ENCODE measurements at regions not wholly inside any gene's neighbourhood (a gene's known extent, or its start where the extent isn't known, plus 50 kb on each side); places are given as distances from the start of the nearest gene placed in this dataset.

DNA sequence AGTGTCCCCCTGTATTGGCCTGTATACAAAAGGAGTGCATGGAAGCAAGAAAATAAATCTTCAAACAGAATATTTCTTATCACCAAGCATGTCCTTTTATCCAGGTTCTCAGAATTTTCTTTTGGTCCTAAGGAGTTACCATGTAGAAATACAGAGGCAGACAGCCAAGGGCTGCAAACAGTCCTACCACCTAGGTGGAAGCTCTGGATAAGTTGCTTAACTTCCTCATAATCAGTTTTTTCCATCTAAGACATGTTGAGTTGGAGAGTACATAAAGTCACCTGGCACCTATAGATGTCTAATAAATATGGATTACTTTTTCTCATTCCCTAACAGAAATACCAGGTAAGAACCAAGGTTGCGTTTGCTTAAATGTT, 57.0 kb upstream of the BLID start:
- Histone ChIP-seq H2AFZ (ENCODE audit: low read length) (no peak overlapping the region), H3K36me3 (ENCODE audit: insufficient read depth, low read length) (no peaks in the 10 kb centered on the region), H3K79me2 (ENCODE audit: insufficient read depth, low read length) (no peaks in the 10 kb centered on the region), H3K9me3 (ENCODE audit: insufficient read depth, low read depth, low read length) (no peaks in the 10 kb centered on the region), H3K27me3 (ENCODE audit: insufficient read depth, low read length, poor library complexity, severe bottlenecking) (no peaks in the 10 kb centered on the region), H3K9me2 (replicated peaks; ENCODE audit: low read depth, low read length) (no peaks in the 10 kb centered on the region), H3F3A (ENCODE audit: low read depth) (no peaks in the 10 kb centered on the region), H3K4me3 (ENCODE audit: low read length, poor library complexity, severe bottlenecking) (no peak overlapping the region), H3K4me1 (ENCODE audit: insufficient read depth, low read length, poor library complexity, severe bottlenecking) (no peaks in the 10 kb centered on the region), H3K9ac (ENCODE audit: low read depth, low read length, poor library complexity, severe bottlenecking) (no peak overlapping the region), H4K20me1 (ENCODE audit: insufficient read depth, low read length, poor library complexity, severe bottlenecking) (no peaks in the 10 kb centered on the region), H3K4me2 (ENCODE audit: low read depth, low read length, poor library complexity, severe bottlenecking) (no peak overlapping the region)
- TF ChIP-seq EZH2phosphoT487 (IDR thresholded peaks at IDR 0.05; ENCODE audit: borderline replicate concordance), result no peak
- TF ChIP-seq, protein P1, sequence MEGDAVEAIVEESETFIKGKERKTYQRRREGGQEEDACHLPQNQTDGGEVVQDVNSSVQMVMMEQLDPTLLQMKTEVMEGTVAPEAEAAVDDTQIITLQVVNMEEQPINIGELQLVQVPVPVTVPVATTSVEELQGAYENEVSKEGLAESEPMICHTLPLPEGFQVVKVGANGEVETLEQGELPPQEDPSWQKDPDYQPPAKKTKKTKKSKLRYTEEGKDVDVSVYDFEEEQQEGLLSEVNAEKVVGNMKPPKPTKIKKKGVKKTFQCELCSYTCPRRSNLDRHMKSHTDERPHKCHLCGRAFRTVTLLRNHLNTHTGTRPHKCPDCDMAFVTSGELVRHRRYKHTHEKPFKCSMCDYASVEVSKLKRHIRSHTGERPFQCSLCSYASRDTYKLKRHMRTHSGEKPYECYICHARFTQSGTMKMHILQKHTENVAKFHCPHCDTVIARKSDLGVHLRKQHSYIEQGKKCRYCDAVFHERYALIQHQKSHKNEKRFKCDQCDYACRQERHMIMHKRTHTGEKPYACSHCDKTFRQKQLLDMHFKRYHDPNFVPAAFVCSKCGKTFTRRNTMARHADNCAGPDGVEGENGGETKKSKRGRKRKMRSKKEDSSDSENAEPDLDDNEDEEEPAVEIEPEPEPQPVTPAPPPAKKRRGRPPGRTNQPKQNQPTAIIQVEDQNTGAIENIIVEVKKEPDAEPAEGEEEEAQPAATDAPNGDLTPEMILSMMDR (conservative IDR thresholded peaks at IDR 0.05; ENCODE audit: low read length), result no peak

DNA sequence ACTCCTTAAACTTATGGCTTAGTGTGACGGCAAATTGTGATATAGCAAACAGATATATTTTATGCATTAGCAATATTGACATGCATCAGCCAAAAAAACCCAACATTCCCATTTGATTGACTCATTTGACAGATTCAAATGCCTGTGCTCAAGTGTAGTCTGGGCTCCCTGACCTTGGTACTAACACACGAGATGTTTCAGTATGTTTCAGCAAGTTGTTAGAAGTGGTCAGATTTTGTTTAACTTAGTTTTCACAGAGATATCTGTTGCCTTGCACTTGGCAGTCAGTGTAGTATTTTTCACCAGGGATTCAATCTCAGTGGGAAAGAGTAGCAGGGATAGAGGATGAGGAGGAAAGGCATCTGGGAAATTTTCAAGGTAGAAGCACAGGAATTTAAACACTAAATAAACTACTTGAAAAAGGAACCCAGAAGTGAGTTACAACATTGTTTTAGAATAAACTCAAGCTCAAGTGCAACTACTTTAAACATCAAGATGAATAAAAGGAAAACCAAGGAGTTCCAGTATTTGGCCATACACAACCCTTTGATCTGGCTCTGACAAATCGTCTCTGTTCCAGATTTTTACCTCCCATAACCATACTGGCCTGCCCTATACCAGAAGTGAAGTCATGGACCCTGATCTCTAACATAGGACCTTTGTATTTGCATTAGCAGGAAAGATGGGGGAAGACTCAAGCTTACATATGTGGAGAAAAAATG, 56.5 kb upstream of the BLID start:
- Histone ChIP-seq H4K20me1 (ENCODE audit: insufficient read depth, low read length, poor library complexity, severe bottlenecking) (no peaks in the 10 kb centered on the region), H2AFZ (ENCODE audit: low read length) (no peak overlapping the region), H3K9me3 (ENCODE audit: insufficient read depth, low read depth, low read length) (no peaks in the 10 kb centered on the region), H3K4me3 (ENCODE audit: low read length, poor library complexity, severe bottlenecking) (no peak overlapping the region), H3K79me2 (ENCODE audit: insufficient read depth, low read length) (no peaks in the 10 kb centered on the region), H3K9ac (ENCODE audit: low read depth, low read length, poor library complexity, severe bottlenecking) (no peak overlapping the region), H3K4me2 (ENCODE audit: low read depth, low read length, poor library complexity, severe bottlenecking) (no peak overlapping the region), H3K27me3 (ENCODE audit: insufficient read depth, low read length, poor library complexity, severe bottlenecking) (no peaks in the 10 kb centered on the region), H3F3A (ENCODE audit: low read depth) (no peaks in the 10 kb centered on the region), H3K36me3 (ENCODE audit: insufficient read depth, low read length) (no peaks in the 10 kb centered on the region), H3K9me2 (replicated peaks; ENCODE audit: low read depth, low read length) (no peaks in the 10 kb centered on the region), H3K4me1 (ENCODE audit: insufficient read depth, low read length, poor library complexity, severe bottlenecking) (no peaks in the 10 kb centered on the region)
- TF ChIP-seq, protein P1 (conservative IDR thresholded peaks at IDR 0.05; ENCODE audit: low read length), result no peak
- TF ChIP-seq EZH2phosphoT487 (IDR thresholded peaks at IDR 0.05; ENCODE audit: borderline replicate concordance), result no peak

DNA sequence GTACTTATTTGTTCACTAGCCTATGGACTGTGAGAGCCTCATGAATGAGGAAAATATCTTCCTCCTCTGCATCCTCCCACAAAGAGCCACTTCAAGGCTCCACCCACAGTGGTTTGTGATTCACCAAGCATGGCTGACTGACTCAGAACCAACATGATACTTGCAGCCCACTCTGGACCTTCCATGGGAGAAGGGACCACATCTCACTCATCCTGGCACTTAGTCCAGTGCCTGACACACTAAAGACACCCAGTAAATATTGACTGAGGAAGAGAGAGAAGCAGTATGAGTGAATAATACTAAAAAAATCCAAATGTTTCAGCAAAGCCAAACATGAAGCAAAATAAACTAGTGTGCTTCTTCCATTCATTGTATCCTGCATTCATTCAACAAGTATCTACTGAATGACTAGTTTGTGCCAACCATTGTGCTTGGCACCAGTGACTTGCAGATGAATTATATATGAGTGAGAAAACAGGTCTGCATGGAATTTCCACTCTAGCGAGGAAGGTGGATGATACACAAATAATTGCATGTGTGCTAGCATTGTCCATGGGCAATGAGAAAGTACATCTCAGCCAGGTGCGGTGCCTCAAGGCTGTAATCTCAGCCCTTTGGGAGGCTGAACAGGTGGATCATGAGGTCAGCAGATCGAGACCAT, 54.9 kb upstream of the BLID start:
- Histone ChIP-seq H3K9me2 (replicated peaks; ENCODE audit: low read depth, low read length) (no peaks in the 10 kb centered on the region), H4K20me1 (ENCODE audit: insufficient read depth, low read length, poor library complexity, severe bottlenecking) (no peaks in the 10 kb centered on the region), H3K9me3 (ENCODE audit: insufficient read depth, low read depth, low read length) (no peaks in the 10 kb centered on the region), H2AFZ (ENCODE audit: low read length) (no peak overlapping the region), H3K9ac (ENCODE audit: low read depth, low read length, poor library complexity, severe bottlenecking) (no peak overlapping the region), H3K27me3 (ENCODE audit: insufficient read depth, low read length, poor library complexity, severe bottlenecking) (no peaks in the 10 kb centered on the region), H3F3A (ENCODE audit: low read depth) (no peaks in the 10 kb centered on the region), H3K79me2 (ENCODE audit: insufficient read depth, low read length) (no peaks in the 10 kb centered on the region), H3K36me3 (ENCODE audit: insufficient read depth, low read length) (no peaks in the 10 kb centered on the region), H3K4me3 (ENCODE audit: low read length, poor library complexity, severe bottlenecking) (no peak overlapping the region), H3K4me1 (ENCODE audit: insufficient read depth, low read length, poor library complexity, severe bottlenecking) (no peaks in the 10 kb centered on the region), H3K4me2 (ENCODE audit: low read depth, low read length, poor library complexity, severe bottlenecking) (no peak overlapping the region)
- TF ChIP-seq, protein P1 (conservative IDR thresholded peaks at IDR 0.05; ENCODE audit: low read length), result no peak
- TF ChIP-seq EZH2phosphoT487 (IDR thresholded peaks at IDR 0.05; ENCODE audit: borderline replicate concordance), result no peak

Data from Loucy (cell line).